B cell (primary cell): ENCODE measurements at regions not wholly inside any gene's neighbourhood (a gene's known extent, or its start where the extent isn't known, plus 50 kb on each side); places are given as distances from the start of the nearest gene placed in this dataset.

Experiments used
- ATAC-seq: fragments of 200-7000 bp; cut with Tn5 transposase; one replicate; pipeline ENCODE4 v1.10.0; 2021; ENCODE audit warnings: low read depth, mild to moderate bottlenecking, moderate number of reproducible peaks, moderate library complexity
- CTCF ChIA-PET: fragments of 350-600 bp; sonication (Branson Sonifier 250); formaldehyde crosslinking; loops from one replicate; lab custom pipeline; 2021; ENCODE audit warnings: antibody characterized with exemption, inconsistent platforms; lab: Charles Lee
- POLR2A ChIA-PET: fragments of 350-600 bp; sonication (Branson Sonifier 250); formaldehyde crosslinking; loops from one replicate; lab custom pipeline; 2021; ENCODE audit warnings: antibody characterized with exemption; lab: Charles Lee
- DNase-seq: peaks from one replicate; pipeline ENCODE4 v3.0.0; 2013
- H2AFZ ChIP-seq: 2 replicates; pipeline ENCODE4 v1.6.1; 2012; ENCODE audit warnings: mild to moderate bottlenecking, low read depth, low read length; ENCODE audit not compliant: insufficient read depth, poor library complexity, severe bottlenecking
- H3K27ac ChIP-seq, 2 donors: 1 replicate in 1 of 2; 2 replicates in 1 of 2; pipeline ENCODE4 v1.5.1; 2012 to 2013; ENCODE audit warnings: low read length in 2 of 2, mild to moderate bottlenecking in 2 of 2, moderate library complexity in 1 of 2
- H3K27me3 ChIP-seq, 4 experiments: fragments of 200-600 bp in 1 of 4; sonication (generic) in 1 of 4; replicated peaks in 1 of 4; 1 replicate in 2 of 4; 2 replicates in 2 of 4; pipeline versions ENCODE4 v1.6.1 to v1.7.0; 2013 to 2016; ENCODE audit warnings: low read length in 3 of 4, mild to moderate bottlenecking in 2 of 4, mixed read lengths in 1 of 4, moderate library complexity in 1 of 4; ENCODE audit not compliant: insufficient read depth in 4 of 4, control insufficient read depth in 3 of 4; ENCODE audit errors: control extremely low read depth in 1 of 4
- H3K36me3 ChIP-seq, 2 experiments: replicated peaks in 1 of 2; 1 replicate in 1 of 2; 2 replicates in 1 of 2; pipeline versions ENCODE4 v1.6.1 to v1.7.1; 2013; ENCODE audit warnings: low read length in 1 of 2; ENCODE audit not compliant: insufficient read depth in 2 of 2, control insufficient read depth in 1 of 2; ENCODE audit errors: control extremely low read depth in 1 of 2, extremely low read depth in 1 of 2
- H3K4me1 ChIP-seq, 2 donors: fragments of 200-600 bp in 1 of 2; sonication (generic) in 1 of 2; 1 replicate in 1 of 2; 2 replicates in 1 of 2; pipeline versions ENCODE4 v1.5.1 to v1.6.1; 2013 to 2017; ENCODE audit warnings: low read length in 2 of 2; ENCODE audit not compliant: control insufficient read depth in 2 of 2, insufficient read depth in 2 of 2
- H3K4me2 ChIP-seq: replicated peaks from 2 replicates; pipeline ENCODE3; 2012; ENCODE audit warnings: mild to moderate bottlenecking, low read depth, low read length; ENCODE audit not compliant: poor library complexity, severe bottlenecking
- H3K4me3 ChIP-seq, 5 experiments: fragments of 200-600 bp in 1 of 5; sonication (generic) in 1 of 5; 1 replicate in 3 of 5; 2 replicates in 2 of 5; pipeline versions ENCODE4 v1.5.1 to v1.7.0; 2011 to 2016; ENCODE audit warnings: low read length in 4 of 5, mild to moderate bottlenecking in 4 of 5, low read depth in 2 of 5, control low read depth in 1 of 5, moderate library complexity in 1 of 5; ENCODE audit not compliant: insufficient read depth in 1 of 5; ENCODE audit errors: control extremely low read depth in 1 of 5, extremely low read depth in 1 of 5
- H3K79me2 ChIP-seq: fragments of 200-600 bp; sonication (generic); one replicate; pipeline ENCODE4 v1.6.0; 2016; ENCODE audit warnings: low read length; ENCODE audit not compliant: control insufficient read depth, insufficient read depth
- H3K9ac ChIP-seq: fragments of 200-600 bp; sonication (generic); 2 replicates; pipeline ENCODE4 v1.6.1; 2017; ENCODE audit warnings: mild to moderate bottlenecking, low read length, moderate library complexity
- H3K9me3 ChIP-seq, 3 donors: one replicate each; pipeline versions ENCODE4 v1.6.1 to v1.7.1; 2013; ENCODE audit warnings: low read length in 2 of 3; ENCODE audit not compliant: control insufficient read depth in 2 of 3, insufficient read depth in 1 of 3; ENCODE audit errors: control extremely low read depth in 1 of 3
- H4K20me1 ChIP-seq: 2 replicates; pipeline ENCODE4 v1.6.0; 2012; ENCODE audit warnings: mild to moderate bottlenecking, low read length; ENCODE audit not compliant: insufficient read depth, control insufficient read depth, poor library complexity, severe bottlenecking
- H3K27ac Mint-ChIP-seq: one replicate; pipeline ENCODE4 v1.8.0; 2021; ENCODE audit warnings: mixed read lengths
- H3K27me3 Mint-ChIP-seq: one replicate; pipeline ENCODE4 v1.8.0; 2021; ENCODE audit warnings: mixed read lengths
- H3K4me1 Mint-ChIP-seq: one replicate; pipeline ENCODE4 v1.8.0; 2021; ENCODE audit warnings: mixed read lengths
- H3K4me3 Mint-ChIP-seq: one replicate; pipeline ENCODE4 v1.8.0; 2021; ENCODE audit warnings: mixed read lengths
- H3K9me3 Mint-ChIP-seq: one replicate; pipeline ENCODE4 v1.8.0; 2022; ENCODE audit warnings: mixed read lengths; ENCODE audit not compliant: insufficient read depth
- CTCF ChIP-seq: fragments of 200-600 bp; IDR thresholded peaks from one replicate; pipeline ENCODE4 v1.8.0; 2022; ENCODE audit warnings: antibody characterized with exemption, mild to moderate bottlenecking
- EZH2 ChIP-seq: IDR thresholded peaks from 2 replicates; pipeline ENCODE4 v1.6.1; 2012; ENCODE audit warnings: borderline replicate concordance, low read depth, mild to moderate bottlenecking, moderate library complexity, low read length; ENCODE audit not compliant: insufficient read depth, poor library complexity, severe bottlenecking
- WGBS: methylation state at CpG from one replicate; pipeline ENCODE4 v1.1.5; 2013; ENCODE audit warnings: missing lambda C conversion rate; ENCODE audit not compliant: insufficient coverage; 5-methylcytosine and 5-hydroxymethylcytosine counted together
- intact Hi-C: fragments of 100-400 bp; cut with micrococcal nuclease; formaldehyde crosslinking; loops from one replicate; pipeline ENCODE4 v1.10.0; 2022

GRCh38 chr5:117095346-117096332 lies 521.0 kb upstream of the SEMA6A start:
- Histone ChIP-seq H3K36me3 (no peaks in the 10 kb centered on the region), H3K27me3 (no peaks in the 10 kb centered on the region), H3K9ac (no peak overlapping the region), H4K20me1 (no peaks in the 10 kb centered on the region), H3K27ac (no peak overlapping the region), H3K9me3 (peaks cover 0 to 19% (median 0%) of the 10 kb centered on the region in 3 donors), H3K4me2 (no peak overlapping the region), H3K4me3 (no peak overlapping the region), H2AFZ (no peak overlapping the region), H3K79me2 (no peaks in the 10 kb centered on the region), H3K4me1 (no peaks in the 10 kb centered on the region)
- DNase-seq: no peak
- ChIA-PET POLR2A (no interaction called here), CTCF (no interaction called here)
- ATAC-seq: no peak
- H3K4me3 Mint-ChIP-seq: no peak overlapping the region
- intact Hi-C loops: no loop called here
- TF ChIP-seq CTCF: no peak
- no peak for TF ChIP-seq EZH2
- no peaks in the 10 kb centered on the region for H3K27me3 Mint-ChIP-seq
- no peak overlapping the region for H3K27ac Mint-ChIP-seq
- H3K4me1 Mint-ChIP-seq: no peaks in the 10 kb centered on the region
- 100% methylated on average over 1 of the region's 10 CpGs for WGBS
- H3K9me3 Mint-ChIP-seq: no peaks in the 10 kb centered on the region

GRCh38 chr5:117094114-117094815 lies 519.6 kb upstream of the SEMA6A start:
- no peaks in the 10 kb centered on the region for H3K4me1 ChIP-seq
- no peak overlapping the region for H3K9ac ChIP-seq
- ChIA-PET CTCF (no interaction called here), POLR2A (no interaction called here)
- H3K4me2 ChIP-seq: no peak overlapping the region
- no peak overlapping the region for H2AFZ ChIP-seq
- Mint-ChIP-seq H3K4me3 (no peak overlapping the region), H3K27ac (no peak overlapping the region), H3K4me1 (no peaks in the 10 kb centered on the region), H3K27me3 (no peaks in the 10 kb centered on the region), H3K9me3 (no peaks in the 10 kb centered on the region)
- H3K9me3 ChIP-seq: peaks cover 0 to 11% (median 0%) of the 10 kb centered on the region in 3 donors
- no peaks in the 10 kb centered on the region for H3K79me2 ChIP-seq
- intact Hi-C loops: no loop called here
- 97% methylated on average over 17 of the region's 17 CpGs for WGBS
- H3K36me3 ChIP-seq: no peaks in the 10 kb centered on the region
- no peak overlapping the region for H3K27ac ChIP-seq
- H3K4me3 ChIP-seq: no peak overlapping the region
- no peak for TF ChIP-seq EZH2
- no peak for TF ChIP-seq CTCF
- no peak for ATAC-seq
- no peaks in the 10 kb centered on the region for H3K27me3 ChIP-seq
- DNase-seq: no peak
- H4K20me1 ChIP-seq: no peaks in the 10 kb centered on the region
